Left ventricle myocardium inferior (tissue), 1 donor: ENCODE measurements at regions not wholly inside any gene's neighbourhood (a gene's known extent, or its start where the extent isn't known, plus 50 kb on each side); places are given as distances from the start of the nearest gene placed in this dataset.

ENCODE experiments used
- DNase-seq: peaks from one replicate; pipeline ENCODE4 v3.0.0-alpha.2; 2020
- H3K27ac ChIP-seq: fragments of 200-600 bp; replicated peaks from 2 replicates; pipeline ENCODE4 v1.8.0; 2021
- H3K27me3 ChIP-seq: fragments of 200-600 bp; 2 replicates; pipeline ENCODE4 v1.8.0; 2021; ENCODE audit warnings: low read depth
- H3K36me3 ChIP-seq: fragments of 200-600 bp; 2 replicates; pipeline ENCODE4 v1.8.0; 2021
- H3K4me1 ChIP-seq: fragments of 200-600 bp; 2 replicates; pipeline ENCODE4 v1.8.0; 2021
- H3K4me3 ChIP-seq: fragments of 200-600 bp; 2 replicates; pipeline ENCODE4 v1.8.0; 2021; ENCODE audit warnings: mild to moderate bottlenecking, moderate library complexity
- H3K9me3 ChIP-seq: fragments of 200-600 bp; replicated peaks from 2 replicates; pipeline ENCODE4 v1.8.0; 2021
- CTCF ChIP-seq: fragments of 200-600 bp; IDR thresholded peaks from 2 replicates; pipeline ENCODE4 v1.8.0; 2021; ENCODE audit warnings: antibody characterized with exemption, mild to moderate bottlenecking, borderline replicate concordance
- intact Hi-C: fragments of 100-400 bp; cut with micrococcal nuclease; formaldehyde crosslinking; loops from one replicate; pipeline ENCODE4 v1.11.0; 2022
- donor health status: DM: no; HTN: yes; CAD: no; lungs with severe emphysema.

DNA sequence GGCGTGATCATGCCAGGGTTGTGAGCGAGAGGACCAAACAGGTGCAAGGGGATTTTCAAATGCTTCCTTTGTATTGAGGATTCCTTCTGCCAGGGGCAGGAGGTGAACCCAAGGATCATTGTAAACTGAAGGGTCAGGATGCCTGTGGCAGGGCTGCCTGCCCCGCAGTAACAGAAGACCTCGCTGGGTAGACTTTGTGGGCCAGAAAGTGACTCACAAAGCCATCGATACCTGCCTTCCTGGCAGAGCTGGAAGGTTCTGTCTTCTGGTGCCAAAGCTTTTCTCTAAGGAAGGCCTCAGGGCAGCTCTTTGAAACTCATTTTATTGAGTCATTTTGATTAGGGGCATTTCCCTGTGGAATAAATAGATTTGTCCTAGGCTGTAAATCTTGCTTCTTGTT lies 223.4 kb downstream of the ICE1 start:
- Histone ChIP-seq H3K27ac (no peak overlapping the region), H3K4me3 (no peak overlapping the region), H3K4me1 (peaks cover 33% of the 10 kb centered on the region), H3K36me3 (no peaks in the 10 kb centered on the region), H3K9me3 (no peaks in the 10 kb centered on the region), H3K27me3 (no peaks in the 10 kb centered on the region)
- intact Hi-C loops: no loop called here
- TF ChIP-seq CTCF: no peak
- no peak for DNase-seq

DNA sequence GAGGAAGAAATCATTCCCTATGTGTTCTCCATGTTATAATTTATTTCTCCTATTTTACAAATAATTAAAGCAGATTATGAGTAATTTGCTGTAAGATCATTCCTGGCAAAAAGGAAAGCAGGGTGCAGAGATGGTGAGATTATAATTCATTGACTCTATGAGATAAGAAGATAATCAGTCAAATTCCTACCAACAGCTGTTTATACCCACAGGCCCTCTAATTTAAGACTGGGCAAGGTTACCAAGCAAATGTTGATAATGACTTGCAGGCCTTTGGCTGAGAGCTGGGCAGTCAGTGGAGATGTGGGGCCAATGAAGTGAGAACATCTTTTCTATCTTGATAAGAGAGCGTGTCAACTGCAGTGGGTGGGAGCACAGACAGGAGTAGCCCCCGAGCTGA lies 222.7 kb downstream of the ICE1 start:
- H3K27me3 ChIP-seq: no peaks in the 10 kb centered on the region
- DNase-seq: no peak
- H3K4me1 ChIP-seq: peaks cover 29% of the 10 kb centered on the region
- H3K27ac ChIP-seq: no peak overlapping the region
- H3K36me3 ChIP-seq: no peaks in the 10 kb centered on the region
- intact Hi-C loops: no loop called here
- no peak overlapping the region for H3K4me3 ChIP-seq
- no peaks in the 10 kb centered on the region for H3K9me3 ChIP-seq
- TF ChIP-seq CTCF: no peak

GRCh38 chr5:5644249-5644648 lies 221.8 kb downstream of the ICE1 start:
- H3K36me3 ChIP-seq: no peaks in the 10 kb centered on the region
- H3K9me3 ChIP-seq: no peaks in the 10 kb centered on the region
- H3K27me3 ChIP-seq: no peaks in the 10 kb centered on the region
- TF ChIP-seq CTCF: no peak
- H3K4me3 ChIP-seq: no peak overlapping the region
- peaks cover 19% of the 10 kb centered on the region for H3K4me1 ChIP-seq
- DNase-seq: no peak
- intact Hi-C loops: no loop called here
- no peak overlapping the region for H3K27ac ChIP-seq

- TF ChIP-seq CTCF: no peak
- DNase-seq: no peak
These were observed 221.0 kb downstream of the ICE1 start for GRCh38 chr5:5643481-5643880.

GRCh38 chr5:5638211-5638610 lies 215.7 kb downstream of the ICE1 start:
- Histone ChIP-seq H3K9me3 (no peaks in the 10 kb centered on the region), H3K4me3 (no peak overlapping the region), H3K27ac (peak overlapping the region; percentile 73), H3K27me3 (no peaks in the 10 kb centered on the region), H3K4me1 (peaks cover 21% of the 10 kb centered on the region), H3K36me3 (no peaks in the 10 kb centered on the region)
- intact Hi-C loops: no loop called here
- no peak for TF ChIP-seq CTCF
- no peak for DNase-seq

More at GRCh38 chr5:5643481-5643880, 221.0 kb downstream of the ICE1 start:
- Histone ChIP-seq H3K27ac (no peak overlapping the region), H3K9me3 (no peaks in the 10 kb centered on the region), H3K4me3 (no peak overlapping the region), H3K27me3 (no peaks in the 10 kb centered on the region), H3K4me1 (peaks cover 24% of the 10 kb centered on the region), H3K36me3 (no peaks in the 10 kb centered on the region)
- intact Hi-C loops: no loop called here

DNA sequence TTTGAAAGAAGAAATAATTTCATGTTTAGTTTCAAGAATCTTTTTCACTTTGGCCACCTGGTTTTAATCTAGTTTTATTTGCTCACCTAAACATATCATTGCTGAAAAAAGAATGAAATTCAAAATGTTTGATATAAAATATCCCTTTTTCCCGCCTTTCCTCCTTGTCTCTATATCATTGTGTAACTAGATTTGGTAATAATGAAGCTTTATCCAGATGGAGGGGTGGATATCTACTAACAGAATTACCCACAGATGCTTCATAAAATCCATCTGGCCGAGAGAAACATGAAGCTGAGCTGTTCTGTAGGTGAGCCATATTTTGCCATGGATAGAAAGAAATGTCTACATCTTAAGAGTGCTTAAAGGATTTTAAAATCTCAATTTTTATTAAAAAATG lies 214.7 kb downstream of the ICE1 start:
- no peak for TF ChIP-seq CTCF
- Histone ChIP-seq H3K4me3 (no peak overlapping the region), H3K9me3 (peaks cover 5% of the 10 kb centered on the region), H3K4me1 (peaks cover 20% of the 10 kb centered on the region), H3K27me3 (no peaks in the 10 kb centered on the region), H3K36me3 (no peaks in the 10 kb centered on the region), H3K27ac (no peak overlapping the region)
- intact Hi-C loops: no loop called here
- DNase-seq: no peak
